Midbrain (tissue), 1 donor: ENCODE measurements at regions not wholly inside any gene's neighbourhood (a gene's known extent, or its start where the extent isn't known, plus 50 kb on each side); places are given as distances from the start of the nearest gene placed in this dataset.
"Not testable (repeated sequence)": the region's sequence is repeated elsewhere in the genome, so short reads cannot be mapped to it uniquely, and the experiment has no call there.

Source experiments
- DNase-seq: peaks from one replicate; lab custom pipeline; 2025; lab: John Stamatoyannopoulos, UW

DNA sequence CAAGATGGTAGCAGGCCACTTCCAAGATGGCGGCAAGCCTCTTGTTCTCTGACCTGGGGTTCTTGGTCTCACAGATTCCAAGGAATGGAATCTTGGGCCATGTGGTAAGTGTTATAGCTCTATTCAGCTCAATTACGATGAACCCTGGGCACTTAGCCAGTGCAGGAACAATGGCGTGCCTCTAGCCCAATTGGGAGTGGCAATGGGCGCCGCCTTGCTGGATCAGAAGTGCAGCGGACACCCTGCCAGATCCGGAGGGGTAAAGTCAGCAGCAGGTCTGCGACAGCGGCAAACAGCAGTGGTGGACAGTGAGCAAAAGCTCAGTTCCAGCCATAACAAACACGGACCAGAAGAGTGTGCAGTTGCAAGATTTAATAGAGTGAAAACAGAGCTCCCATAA, 263.2 kb upstream of the SEMA3C start:
- not testable (repeated sequence) for DNase-seq

DNA sequence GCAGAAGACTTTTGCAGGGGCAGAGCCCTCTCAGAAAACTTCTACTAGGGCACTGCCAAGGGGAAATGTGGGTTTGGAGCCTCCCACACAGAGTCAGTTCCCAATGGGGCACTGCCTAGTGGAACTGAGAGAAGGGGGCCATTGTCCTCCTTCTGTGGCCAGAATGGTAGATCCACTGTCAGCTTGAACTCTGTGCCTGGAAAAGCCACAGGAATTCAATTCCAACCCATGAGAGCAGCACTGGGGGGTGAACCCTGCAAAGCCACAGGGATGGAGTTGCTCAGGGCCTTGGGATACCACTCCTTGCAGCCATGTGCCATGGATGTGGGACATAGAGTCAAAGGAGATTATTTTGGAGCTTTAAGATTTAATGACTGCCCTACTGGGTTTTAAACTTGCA, 262.2 kb upstream of the SEMA3C start:
- no peak for DNase-seq

DNA sequence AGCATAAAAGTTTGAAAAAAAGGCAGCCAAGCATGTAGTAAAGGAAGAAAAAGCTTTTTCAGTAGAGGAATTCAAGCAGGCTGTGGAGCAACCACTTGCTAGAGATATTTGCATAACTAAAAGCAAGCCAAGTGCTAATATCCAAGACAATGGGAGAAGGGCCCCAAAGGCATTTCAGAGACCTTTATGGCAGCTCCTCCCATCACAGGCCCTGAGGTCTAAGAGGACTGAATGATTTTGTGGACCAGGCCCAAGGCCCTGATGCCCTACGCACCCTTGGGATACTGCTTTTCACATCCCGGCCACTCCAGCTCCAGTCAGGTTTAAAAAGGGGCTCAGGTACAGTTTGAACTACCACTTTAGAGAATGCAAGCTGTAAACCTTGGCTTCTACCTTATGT, 261.7 kb upstream of the SEMA3C start:
- DNase-seq: no peak

DNA sequence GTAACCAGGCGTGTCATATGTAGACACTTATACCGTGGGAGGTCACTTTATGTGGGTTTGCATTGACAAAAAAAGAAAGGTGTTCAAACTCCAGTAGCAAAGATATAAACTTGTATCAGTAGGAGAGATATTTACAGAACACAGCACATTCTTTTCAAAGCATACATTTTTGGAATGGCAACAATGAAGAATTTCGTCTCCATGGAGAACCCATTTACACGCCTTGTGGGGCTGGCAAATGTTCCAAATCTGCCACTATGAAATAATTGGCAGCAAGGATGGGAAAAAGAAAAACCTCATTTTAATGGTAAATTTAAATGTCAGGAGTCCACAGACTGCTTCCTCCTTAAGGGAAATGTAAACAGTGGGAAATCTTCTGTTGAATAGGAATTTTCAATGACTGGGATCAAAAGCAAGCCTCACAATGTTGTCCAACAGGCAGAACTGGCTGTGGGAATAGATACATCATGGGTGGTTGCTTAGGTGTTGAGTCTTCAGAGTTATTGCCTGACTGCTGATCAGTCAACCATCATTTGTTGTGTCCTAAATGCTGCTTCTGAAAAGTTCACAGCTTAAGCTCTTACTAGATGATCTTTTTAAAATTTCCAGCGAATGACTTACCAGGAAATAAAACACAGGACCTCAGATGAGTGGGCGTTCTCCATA, 256.6 kb upstream of the SEMA3C start:
- no peak for DNase-seq

DNA sequence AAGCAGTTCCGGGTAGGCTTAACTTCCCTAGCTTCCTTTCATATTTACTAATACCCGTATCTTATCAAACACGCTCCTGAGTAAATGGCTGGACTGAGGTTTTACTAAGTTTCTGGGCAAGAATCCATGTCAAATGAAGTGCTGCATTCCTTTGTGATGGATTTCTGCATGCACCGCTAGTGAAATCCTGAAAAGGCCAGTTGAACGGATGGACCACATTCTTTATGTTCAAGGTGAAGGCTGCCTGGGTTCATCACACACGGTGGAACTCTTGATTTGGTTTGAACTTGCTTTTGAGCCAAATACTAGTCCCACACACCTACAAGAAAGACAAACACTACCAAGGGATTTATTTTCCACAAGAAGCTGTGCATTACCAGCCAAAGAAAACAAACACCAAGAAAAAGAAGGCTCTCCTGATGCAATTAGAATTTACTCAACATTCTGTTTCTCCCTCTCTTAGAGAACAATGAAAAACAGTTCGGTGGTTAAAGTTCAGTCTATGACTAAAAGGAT, 255.0 kb upstream of the SEMA3C start:
- no peak for DNase-seq

DNA sequence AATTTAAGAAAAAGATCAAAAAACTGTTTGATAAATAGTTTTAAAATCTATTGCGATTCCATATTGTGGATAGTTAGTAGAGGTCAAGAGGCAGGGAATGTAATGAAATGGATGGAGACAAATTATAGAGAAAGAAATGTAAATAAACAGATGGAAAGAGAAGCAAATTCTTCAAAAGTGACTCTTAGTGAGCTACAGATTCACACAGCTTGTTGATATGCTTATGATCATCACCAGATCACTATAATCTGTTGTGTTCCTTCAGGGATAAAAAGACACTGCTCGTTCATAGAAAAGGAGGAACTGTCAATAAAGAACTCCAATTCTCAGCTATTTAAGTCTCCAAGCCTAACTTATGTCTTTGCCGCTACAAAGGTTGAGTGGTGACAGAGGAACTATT, 251.4 kb upstream of the SEMA3C start:
- no peak for DNase-seq

DNA sequence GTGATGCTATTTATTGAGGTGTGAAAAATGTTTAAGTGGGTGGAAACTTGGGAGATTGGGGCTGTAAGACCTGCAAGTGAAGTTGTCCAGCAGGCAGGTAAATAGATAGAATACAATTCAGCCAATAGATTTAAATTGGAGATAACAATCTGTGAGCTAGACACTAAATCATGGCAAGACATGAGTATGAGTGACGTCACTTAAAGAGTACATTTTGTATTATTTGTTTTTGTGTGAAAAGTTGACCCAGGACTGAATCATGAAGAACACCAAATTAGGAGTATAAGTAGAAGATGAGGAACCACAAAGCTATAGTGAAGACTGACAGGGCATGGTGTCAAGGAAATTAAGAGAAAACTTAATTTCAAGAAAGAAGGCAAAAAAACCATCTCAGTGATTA, 249.1 kb upstream of the SEMA3C start:
- DNase-seq: no peak

DNA sequence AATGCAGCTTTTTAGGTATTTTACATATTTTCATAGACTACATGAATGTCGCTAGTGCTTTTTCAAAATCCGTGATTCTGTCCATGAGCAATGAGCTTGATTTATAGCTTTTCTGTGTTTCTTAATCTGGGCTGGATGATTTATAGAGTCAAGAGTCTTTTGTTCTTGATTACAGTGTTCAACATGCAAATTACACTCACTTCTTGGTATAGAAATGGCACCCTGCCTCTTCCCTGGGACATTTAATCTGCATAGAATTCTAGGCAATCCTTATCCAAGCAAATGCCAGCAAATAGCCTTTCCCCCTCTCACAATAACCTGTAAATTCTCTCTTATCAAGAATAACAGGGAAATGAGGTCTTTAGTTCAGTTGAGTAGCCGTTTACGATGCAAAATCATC, 246.2 kb upstream of the SEMA3C start:
- no peak for DNase-seq

DNA sequence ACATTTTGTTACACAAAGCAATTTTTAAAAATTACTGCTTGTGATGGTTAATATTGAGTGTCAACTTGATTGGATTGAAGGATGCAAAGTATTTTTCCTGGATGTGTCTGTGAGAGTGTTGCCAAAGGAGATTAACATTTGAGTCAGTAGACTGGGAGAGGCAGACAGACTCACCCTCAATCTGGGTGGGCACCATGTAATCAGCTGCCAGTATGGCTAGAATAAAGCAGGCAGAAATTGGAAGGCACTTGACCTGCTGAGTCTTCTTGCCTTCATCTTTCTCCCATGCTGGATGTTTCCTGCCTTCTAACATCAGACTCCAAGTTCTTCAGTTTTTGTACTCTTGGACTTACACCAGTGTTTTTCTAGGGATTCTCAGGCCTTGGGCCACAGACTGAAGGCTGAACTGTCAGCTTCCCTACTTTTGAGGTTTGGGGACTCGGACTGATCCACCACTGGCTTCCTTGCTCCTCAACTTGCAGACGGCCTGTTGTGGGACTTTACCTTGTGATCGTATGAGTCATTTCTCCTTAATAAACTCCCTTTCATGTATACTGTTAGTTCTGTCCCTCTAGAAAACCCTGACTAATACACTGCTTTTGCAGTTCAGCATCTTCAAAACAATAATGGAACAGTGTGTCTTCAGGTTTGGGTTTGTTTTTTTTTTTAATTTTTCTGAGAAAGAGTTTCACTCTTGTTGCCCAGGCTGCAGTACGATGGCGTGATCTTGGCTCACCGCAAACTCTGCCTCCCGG, 244.1 kb upstream of the SEMA3C start:
- DNase-seq: no peak

DNA sequence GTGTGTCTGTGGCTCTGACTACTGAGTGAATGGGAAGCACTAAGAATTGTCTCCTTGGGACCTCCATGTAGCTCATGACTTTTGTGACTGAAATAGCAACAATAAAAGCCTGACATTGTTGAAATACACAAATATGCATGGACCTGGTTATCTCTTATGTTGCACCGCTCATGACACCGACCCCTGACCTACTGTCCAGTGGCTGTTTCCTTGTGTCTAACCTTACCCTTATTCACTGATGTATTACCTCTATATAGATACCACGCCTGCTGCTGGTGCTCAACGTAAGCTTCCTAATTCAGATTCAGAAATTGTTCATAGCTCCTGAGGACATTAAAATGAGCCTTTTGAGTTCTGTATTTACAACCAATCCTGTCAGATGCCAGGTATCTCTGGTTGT, 243.4 kb upstream of the SEMA3C start:
- DNase-seq: no peak

DNA sequence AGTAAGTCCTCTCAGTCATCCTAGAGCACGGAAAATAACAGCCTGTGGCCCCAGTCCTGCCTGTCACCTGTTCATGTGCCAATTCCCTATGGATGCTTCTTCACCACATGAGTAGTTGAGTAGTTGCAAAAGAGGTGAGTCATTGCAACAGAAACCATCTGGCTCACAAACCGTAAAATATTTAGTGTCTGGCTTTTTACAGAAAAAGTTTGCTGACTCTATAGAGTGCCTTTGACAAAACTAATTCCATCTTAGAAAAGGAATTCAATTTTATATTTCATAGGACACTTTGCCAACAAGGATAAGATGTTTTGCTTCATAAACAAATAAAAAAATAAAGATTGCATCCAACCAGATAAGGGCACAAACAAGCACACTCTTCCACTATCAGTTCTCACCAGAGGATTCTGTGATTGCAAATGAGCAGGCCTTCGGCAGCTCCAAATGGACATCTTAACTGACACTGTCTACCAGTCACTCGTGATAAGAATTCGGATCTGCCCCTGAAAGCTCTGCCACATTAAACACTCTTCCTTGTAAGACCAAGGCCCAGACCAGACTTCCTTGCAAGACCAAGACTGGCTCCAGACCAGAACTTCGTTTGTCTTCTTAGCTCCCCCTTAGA, 242.7 kb upstream of the SEMA3C start:
- DNase-seq: no peak

DNA sequence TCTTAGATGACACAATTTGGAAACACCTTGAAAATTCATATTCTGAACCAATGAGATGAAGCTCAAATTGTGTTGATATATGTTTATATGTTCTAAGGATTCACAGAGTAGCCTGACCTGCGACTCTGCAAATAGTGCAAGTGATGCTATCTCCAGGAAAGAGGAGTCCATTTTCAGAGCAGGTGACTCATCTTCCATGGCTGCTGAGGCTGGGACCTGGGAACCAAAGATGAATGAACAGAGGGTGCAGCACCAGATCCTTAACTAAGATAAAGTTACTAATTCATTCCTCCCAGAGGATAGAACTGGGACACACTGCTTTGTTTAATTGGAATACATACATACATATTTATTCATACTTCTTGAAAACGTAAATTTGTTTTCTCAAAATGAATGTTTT, 240.6 kb upstream of the SEMA3C start:
- DNase-seq: no peak

DNA sequence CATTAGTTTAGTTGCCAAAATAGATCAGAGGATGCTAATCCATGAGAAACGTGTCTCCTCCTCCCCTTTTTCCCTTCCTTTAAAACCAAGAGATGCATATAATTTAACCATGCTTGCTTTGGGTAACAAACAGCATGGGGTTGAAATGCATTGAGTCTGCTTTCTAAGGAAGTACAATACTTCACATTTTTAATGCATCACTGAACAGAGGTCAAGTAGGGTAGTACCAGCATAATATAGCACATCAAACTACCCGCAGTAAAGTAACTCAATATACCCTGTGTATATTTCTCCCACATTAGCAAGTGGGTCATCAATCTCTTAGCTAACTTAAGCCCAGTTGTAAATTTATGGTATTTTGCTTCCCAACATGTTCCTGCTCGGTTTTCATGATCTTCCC, 239.3 kb upstream of the SEMA3C start:
- no peak for DNase-seq

DNA sequence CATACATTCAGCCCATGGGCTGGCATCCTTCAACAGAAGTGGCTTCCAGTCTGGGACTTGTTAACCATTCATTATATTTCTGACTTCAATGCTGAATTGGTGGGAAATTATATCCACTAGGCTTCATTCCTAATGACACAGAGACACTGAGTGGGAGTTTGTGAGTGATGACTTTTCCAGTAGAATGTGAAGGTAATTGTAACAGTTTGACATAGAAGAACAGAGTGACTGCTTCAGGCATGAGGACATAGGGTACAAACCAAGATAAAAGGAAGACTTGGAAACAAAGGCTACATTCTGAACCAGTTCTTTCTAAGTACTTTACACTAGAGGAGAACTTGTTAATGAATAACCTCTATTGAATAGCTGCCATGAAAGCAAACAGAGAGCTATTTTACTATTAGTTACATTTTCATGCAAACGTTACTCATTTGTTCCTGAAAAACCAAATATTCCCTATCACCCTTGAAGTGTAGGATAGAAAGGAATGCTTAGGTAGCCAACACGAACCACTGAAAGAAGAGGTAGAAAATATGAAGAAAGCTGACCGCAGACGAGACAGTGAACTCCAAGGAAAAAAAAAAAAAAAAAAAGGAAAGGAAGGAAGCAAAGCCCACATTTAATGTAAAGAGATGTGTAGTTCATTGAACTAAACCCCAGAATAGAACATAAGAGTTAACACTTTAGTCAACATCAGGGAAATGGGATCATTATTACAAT, 237.0 kb upstream of the SEMA3C start:
- DNase-seq: no peak

DNA sequence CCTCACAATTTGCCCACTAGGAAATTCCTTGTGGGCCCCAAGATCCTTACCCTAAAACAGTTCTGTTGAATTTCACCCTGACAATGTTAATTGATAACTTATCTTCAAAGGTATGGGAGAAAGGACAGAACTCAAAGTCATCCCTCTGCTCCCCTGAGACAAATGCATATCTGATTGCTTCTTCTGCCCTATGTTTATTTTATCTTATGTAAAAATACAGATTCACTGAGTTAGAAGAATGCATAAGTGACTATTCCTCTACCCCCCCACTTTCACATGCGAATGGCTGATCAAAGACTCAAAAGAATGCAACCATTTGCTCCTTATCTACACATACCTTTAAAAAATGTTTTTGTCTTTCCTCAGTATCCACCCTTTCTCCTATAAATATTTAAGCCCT, 235.7 kb upstream of the SEMA3C start:
- DNase-seq: no peak

DNA sequence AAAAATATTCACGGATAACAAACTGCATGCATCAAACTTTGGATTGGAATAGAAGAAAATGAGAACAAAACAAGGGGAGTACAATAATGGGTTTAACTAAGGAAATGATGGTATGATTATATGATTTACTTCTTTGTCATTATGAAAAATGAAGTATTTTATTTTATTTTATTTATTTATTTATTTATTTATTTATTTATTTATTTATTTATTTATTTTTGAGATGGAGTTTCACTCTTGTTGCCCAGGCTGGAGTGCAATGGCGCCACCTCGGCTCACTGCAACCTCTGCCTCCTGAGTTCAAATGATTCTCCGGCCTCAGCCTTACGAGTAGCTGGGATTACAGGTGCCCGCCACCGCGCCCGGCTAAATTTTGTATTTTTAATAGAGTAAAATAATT, 234.1 kb upstream of the SEMA3C start:
- not testable (repeated sequence) for DNase-seq

DNA sequence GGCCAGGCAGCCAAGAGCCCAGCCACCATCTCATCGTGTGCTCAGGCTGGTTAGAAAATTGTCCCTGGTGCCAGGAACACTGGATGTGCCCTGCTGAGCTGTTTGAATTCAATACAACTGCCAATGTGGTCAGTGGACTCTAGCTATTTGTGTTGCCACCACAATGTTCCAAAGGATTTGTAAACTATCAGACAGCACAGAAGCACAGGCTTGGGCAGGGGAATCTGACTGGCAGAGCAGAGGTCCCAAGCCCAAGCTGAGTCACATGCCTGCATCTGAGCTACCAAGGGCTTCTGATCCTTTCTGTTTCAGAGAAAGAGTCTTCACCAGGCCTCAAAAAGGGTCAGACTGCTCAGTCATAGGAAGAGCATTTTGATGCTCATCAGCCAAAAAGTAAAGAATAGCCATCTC, 232.1 kb upstream of the SEMA3C start:
- DNase-seq: peak; percentile 34

DNA sequence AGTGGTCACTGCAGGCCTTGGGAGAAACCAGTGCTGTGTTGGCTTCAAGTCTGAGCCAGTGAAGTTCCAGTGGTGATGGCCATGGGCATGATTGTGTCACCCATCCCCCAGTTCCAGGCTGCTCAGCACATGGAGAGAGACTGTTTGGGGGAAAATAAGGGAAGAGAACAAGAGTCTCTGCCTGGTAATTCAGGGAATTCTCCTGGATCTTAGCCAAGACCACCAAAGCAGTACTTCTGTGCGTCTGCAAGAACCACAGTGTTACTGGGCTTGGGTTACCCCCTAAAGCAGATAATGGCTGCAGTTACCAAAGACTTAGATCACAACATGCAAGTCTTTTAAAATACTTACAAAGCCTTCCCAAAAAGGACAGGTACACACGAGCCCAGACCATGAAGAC, 225.0 kb upstream of the SEMA3C start:
- no peak for DNase-seq

DNA sequence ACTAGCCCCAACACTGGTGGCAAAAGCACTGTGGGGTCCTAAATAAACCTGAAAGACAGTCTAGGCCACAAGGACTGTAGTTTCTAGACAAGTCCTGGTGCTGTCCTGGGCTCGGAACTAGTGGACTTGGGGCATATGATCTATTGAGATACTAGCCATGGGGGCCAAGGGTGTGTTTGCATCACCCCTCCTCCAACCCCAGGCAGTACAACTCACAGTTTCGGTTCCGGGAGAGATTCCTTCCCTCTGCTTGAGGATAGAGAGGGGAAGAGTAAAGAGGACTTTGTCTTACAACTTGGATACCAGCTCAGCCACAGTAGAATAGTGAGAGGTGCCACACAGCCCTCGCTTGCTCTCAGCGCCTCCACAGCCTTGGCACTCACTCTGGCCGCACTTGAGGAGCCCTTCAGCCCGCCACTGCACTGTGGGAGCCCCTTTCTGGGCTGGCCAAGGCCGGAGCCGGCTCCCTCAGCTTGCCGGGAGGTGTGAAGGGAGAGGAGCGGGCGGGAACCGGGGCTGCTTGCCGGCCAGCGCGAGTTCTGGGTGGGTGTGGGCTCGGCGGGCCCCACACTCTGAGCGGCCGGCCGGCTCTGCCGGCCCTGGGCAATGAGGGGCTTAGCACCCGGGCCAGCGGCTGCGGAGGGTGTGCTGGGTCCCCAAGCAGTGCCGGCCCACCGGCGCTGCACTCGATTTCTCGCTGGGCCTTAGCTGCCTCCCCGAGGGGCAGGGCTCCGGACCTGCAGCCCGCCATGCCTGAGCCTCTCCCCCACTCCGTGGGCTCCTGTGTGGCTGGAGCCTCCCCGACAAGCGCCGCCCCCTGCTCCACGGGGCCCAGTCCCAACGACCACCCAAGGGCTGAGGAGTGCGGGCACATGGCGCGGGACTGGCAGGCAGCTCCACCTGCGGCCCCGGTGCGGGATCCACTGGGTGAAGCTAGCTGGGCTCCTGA, 222.7 kb upstream of the SEMA3C start:
- not testable (repeated sequence) for DNase-seq

DNA sequence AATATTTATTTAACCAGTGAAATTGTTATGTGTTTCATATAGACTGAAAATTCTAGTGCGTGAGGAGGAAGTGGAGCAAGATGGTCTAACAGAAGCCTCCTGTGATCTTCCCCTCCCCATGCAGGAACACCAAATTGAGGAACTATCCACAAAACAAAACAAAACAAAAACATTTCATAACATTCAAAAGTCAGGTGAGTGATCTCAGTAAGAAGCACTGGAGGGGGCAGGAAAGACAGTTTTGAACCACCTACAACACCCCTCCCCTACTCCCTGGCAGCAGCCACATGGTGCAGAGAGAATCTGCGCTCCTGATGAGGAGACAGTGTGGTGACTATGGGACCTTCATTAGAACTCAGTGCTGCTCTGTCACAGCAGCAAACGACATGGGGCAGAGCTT, 221.9 kb upstream of the SEMA3C start:
- DNase-seq: no peak

DNA sequence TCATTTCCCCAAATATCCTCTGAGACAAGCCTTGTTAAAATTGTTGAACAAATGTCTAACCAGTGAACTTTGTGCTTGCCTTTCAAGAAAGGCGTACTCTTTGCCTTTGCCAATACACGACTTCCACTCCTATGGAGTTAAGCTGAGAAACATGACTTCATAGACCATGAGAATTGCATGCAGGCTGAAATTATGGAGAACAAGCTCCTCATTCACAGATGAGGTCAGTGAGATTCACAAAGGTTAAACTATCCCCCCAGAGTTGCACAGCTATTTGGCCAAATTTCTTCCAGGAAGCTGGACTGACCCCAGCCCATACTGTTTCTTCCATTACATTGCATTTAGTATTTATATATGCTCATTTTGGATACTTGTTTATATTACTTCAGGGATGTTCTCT, 221.4 kb upstream of the SEMA3C start:
- DNase-seq: no peak
